ENCODE measurements at regions not wholly inside any gene's neighbourhood (a gene's known extent, or its start where the extent isn't known, plus 50 kb on each side); places are given as distances from the start of the nearest gene placed in this dataset.

DNA sequence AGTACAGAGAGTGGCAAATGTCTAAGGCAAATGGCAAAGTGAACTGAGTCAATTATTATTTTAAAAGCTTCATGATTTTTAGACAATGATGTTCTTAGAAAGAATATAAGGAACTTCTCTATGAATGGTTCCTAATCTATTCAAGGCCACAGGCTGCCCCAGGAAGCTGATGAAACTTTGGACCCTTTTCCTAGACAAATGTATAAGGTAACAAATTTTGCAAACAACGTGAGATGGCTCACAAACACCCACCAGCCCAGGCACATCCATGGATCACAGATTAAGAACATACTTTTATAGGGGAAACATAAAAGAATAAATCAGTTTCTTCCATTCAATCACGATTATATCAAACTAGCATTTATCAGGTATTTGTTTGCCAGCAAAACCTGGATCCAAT lies 659.0 kb downstream of the IRS1 start:
- no peaks in the 10 kb centered on the region for H4K20me1 ChIP-seq (ENCODE audit: control insufficient read depth, insufficient read depth, insufficient read length)
- H3K4me1 Mint-ChIP-seq, result no peaks in the 10 kb centered on the region
- H3K23me2 ChIP-seq (ENCODE audit: insufficient read length, low read depth, low read length, poor library complexity, severe bottlenecking), result no peaks in the 10 kb centered on the region
- no peaks in the 10 kb centered on the region for H3K27me3 Mint-ChIP-seq (ENCODE audit: low read depth)
- no peak overlapping the region for H3K4me2 ChIP-seq (ENCODE audit: insufficient read depth, insufficient read length, low read length)
- TF ChIP-seq, protein P1, sequence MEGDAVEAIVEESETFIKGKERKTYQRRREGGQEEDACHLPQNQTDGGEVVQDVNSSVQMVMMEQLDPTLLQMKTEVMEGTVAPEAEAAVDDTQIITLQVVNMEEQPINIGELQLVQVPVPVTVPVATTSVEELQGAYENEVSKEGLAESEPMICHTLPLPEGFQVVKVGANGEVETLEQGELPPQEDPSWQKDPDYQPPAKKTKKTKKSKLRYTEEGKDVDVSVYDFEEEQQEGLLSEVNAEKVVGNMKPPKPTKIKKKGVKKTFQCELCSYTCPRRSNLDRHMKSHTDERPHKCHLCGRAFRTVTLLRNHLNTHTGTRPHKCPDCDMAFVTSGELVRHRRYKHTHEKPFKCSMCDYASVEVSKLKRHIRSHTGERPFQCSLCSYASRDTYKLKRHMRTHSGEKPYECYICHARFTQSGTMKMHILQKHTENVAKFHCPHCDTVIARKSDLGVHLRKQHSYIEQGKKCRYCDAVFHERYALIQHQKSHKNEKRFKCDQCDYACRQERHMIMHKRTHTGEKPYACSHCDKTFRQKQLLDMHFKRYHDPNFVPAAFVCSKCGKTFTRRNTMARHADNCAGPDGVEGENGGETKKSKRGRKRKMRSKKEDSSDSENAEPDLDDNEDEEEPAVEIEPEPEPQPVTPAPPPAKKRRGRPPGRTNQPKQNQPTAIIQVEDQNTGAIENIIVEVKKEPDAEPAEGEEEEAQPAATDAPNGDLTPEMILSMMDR (conservative IDR thresholded peaks at IDR 0.05), result no peak
- H3K4me3 Mint-ChIP-seq, result no peak overlapping the region
- H3K27ac ChIP-seq (ENCODE audit: insufficient read length, low read depth, low read length), result no peak overlapping the region
- no peak overlapping the region for H2AFZ ChIP-seq (ENCODE audit: low read length)
- H3K27ac Mint-ChIP-seq, result no peak overlapping the region
- H2BK20ac ChIP-seq (ENCODE audit: low read depth, low read length, poor library complexity, severe bottlenecking), result no peak overlapping the region
- no peaks in the 10 kb centered on the region for H3K36me3 Mint-ChIP-seq (ENCODE audit: insufficient read depth in 1 of 3, low read depth in 3 of 3)
- H3K18ac ChIP-seq (ENCODE audit: insufficient read length, low read depth, low read length), result no peak overlapping the region
- H2BK15ac ChIP-seq (ENCODE audit: low read depth, low read length), result no peak overlapping the region
- no peak overlapping the region for H4K8ac ChIP-seq (replicated peaks; ENCODE audit: insufficient read length, low read depth, low read length)
- no peaks in the 10 kb centered on the region for H3K9me3 ChIP-seq (ENCODE audit: control insufficient read depth, low read depth, low read length)
- no peak overlapping the region for H4K5ac ChIP-seq (ENCODE audit: insufficient read length, low read depth, low read length)
- H3T11ph ChIP-seq (ENCODE audit: low read length), result no peak overlapping the region
- no peaks in the 10 kb centered on the region for H3K79me1 ChIP-seq (ENCODE audit: insufficient read depth, low read depth, low read length, poor library complexity, severe bottlenecking)
- no peak overlapping the region for H3K23ac ChIP-seq (ENCODE audit: insufficient read length, low read depth, low read length)
- H3K4ac ChIP-seq (ENCODE audit: low read depth, low read length), result no peak overlapping the region
- no peak overlapping the region for H4K91ac ChIP-seq (ENCODE audit: insufficient read length, low read depth, low read length)
- H3K9me3 Mint-ChIP-seq, result no peaks in the 10 kb centered on the region
- no peak overlapping the region for H2BK12ac ChIP-seq (ENCODE audit: insufficient read length, low read depth, low read length)
- H3K27me3 ChIP-seq (ENCODE audit: insufficient read depth, low read length), result no peaks in the 10 kb centered on the region
- H3K56ac ChIP-seq (ENCODE audit: insufficient read length, low read depth, low read length), result no peak overlapping the region
- no peak for DNase-seq
- no peaks in the 10 kb centered on the region for H3K4me1 ChIP-seq (ENCODE audit: insufficient read depth, low read length)
- WGBS (ENCODE audit: extremely low coverage, insufficient read length, low lambda C conversion rate), result no CpG with 5 or more reads among the region's 2 CpGs
- H2AK5ac ChIP-seq (ENCODE audit: insufficient read length, low read length), result no peak overlapping the region
- no peaks in the 10 kb centered on the region for H3K79me2 ChIP-seq (ENCODE audit: insufficient read depth, low read length)
- H2BK120ac ChIP-seq (ENCODE audit: low read depth, low read length, poor library complexity, severe bottlenecking), result no peak overlapping the region
- H2BK5ac ChIP-seq (ENCODE audit: insufficient read length, low read length), result no peak overlapping the region
- no peak overlapping the region for H3K14ac ChIP-seq (ENCODE audit: insufficient read depth, low read length)
- H3K9ac ChIP-seq (ENCODE audit: extremely low read depth, insufficient read length, low read length), result no peak overlapping the region

Measured in H9 (cell line).